NOMO-1 (cell line): ENCODE measurements at regions not wholly inside any gene's neighbourhood (a gene's known extent, or its start where the extent isn't known, plus 50 kb on each side); places are given as distances from the start of the nearest gene placed in this dataset.
"Not testable (repeated sequence)": the region's sequence is repeated elsewhere in the genome, so short reads cannot be mapped to it uniquely, and the experiment has no call there.

ENCODE experiments used
- DNase-seq, 2 experiments: peaks; one replicate each; lab custom pipeline; 2025; ENCODE audit not compliant: unreplicated experiment in 2 of 2; lab: John Stamatoyannopoulos, UW

- not testable (repeated sequence) for DNase-seq
Measured at GRCh38 chr2:111492995-111493719, 372.4 kb downstream of the BCL2L11 start.

GRCh38 chr2:111493720-111494078 is 373.0 kb downstream of the BCL2L11 start:
- DNase-seq = not testable (repeated sequence)

DNA sequence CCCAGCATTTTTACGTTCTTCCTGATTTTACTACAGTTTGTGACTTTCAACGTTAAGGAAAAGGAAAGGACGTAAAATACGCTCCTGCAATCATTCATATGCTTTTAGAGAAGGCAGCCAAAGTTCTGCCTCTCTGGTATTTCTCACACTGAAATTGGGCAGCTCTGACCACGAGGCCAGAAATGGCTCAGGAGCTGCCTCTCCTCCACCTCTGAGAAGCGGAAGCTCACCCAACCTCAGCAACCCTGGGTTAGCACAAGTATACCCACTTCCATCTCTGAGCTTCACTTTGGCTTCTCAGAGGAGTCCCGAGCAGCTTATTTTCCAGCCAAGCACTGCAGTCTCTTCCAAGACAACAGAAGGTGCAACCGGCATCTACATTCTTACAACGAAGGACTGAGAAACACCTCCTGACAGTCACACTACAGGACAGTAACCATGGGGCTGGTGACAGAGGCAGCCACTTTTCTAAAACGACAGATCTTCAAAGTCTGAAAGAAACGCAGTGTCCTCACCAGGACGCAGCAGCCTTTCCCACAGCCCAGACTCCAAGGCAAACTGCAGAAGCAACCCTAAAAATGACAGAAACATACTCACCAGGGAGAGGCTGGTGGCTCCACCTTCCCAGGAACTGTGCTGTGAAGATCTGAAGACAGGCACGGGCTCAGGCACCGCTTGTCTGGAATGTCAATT is 373.7 kb downstream of the BCL2L11 start:
- not testable (repeated sequence) for DNase-seq

DNA sequence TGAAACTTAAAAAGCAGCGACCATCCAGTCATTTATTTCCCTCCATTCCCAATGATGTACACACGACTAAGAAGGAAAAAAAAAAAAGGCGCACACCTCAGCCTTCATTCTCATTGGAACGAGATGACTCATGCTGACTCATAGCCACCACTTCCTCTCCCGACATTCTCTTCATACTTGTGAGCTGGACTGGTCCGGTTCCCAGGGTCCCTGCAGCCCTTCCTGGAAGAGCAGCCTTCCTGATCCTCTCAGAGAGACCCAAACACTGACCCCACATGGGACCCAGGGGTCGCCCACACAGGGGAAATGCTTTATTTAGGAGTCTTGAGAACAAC is 374.2 kb downstream of the BCL2L11 start:
- DNase-seq = not testable (repeated sequence)

- not testable (repeated sequence) for DNase-seq
Measured at GRCh38 chr2:111495636-111496035, 374.9 kb downstream of the BCL2L11 start.

DNA sequence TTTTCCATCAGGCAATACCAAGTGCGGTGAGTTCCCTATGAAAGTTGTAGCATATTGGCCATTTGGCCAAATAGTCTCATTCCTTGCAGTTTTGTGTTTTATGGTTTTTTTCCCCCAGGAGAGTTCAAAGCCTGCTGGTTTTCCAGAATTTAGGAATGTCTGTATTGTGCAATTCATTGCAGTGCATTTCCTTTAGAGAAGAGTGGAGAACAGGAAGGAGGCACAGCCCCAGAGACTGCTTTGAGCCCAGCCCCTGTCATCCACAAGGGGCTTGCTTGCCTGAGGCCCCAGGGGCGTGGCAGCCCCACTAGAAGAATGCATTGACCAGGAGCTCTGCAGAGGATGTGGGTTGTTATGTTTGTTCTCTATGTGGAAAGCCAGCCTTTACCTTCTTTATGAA is 375.5 kb downstream of the BCL2L11 start:
- DNase-seq = not testable (repeated sequence)

DNA sequence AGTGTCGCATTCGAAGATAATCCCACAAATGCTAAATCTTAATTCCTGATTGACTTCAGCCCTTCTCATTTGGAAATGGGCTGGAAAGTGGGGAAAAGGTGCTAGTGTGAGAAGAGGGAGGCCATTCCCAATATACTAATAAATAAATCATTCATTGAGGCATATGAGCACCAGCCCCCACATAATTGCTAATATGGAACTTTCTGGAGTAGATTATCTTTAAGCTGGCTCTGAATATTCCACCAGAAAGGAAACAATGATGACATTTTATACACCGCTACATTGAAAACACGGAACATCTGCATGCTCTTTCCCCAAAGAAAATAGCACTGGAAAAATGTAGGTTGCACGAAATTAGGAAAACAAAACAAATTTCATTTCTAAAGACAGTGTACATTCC is 376.1 kb downstream of the BCL2L11 start:
- DNase-seq = not testable (repeated sequence)

- not testable (repeated sequence) for DNase-seq
Measured at GRCh38 chr2:111497270-111497669, 376.6 kb downstream of the BCL2L11 start.

GRCh38 chr2:111500536-111501062 is 379.9 kb downstream of the BCL2L11 start:
- not testable (repeated sequence) for DNase-seq

DNA sequence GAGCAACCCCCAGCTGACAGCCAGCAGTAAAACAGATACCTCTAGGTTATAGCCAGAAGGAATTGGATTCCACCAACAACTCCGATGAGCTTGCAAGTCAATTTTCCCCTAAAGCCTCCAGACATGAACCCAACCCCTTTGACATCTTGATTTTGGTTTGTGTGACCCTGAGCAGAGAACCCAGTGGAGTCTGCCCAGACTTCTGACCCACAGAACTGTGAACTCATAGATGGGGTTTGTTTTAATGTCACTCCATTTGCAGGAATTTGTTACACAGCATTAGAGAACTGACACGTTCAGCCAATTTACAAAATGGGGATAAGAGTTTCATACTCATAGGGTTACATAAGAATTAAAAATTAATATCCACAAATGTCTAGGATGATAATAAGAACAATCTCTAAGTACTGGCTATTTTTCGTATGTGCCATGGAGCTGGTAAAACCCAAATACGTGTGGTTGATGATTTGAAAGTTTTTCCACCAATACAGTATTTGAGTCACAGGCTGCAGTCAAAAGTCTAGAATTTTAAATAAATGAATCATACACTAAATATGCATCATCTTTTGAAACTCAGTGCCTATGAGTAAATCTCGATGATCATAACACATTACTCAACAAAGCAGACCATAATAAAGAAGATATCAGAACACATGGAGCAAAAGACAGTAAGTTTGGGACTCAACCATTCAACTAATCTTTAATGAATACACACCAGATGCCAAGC is 380.0 kb downstream of the ANAPC1 start:
- DNase-seq = not testable (repeated sequence)

GRCh38 chr2:111504571-111504942 is 379.4 kb downstream of the ANAPC1 start:
- not testable (repeated sequence) for DNase-seq

DNA sequence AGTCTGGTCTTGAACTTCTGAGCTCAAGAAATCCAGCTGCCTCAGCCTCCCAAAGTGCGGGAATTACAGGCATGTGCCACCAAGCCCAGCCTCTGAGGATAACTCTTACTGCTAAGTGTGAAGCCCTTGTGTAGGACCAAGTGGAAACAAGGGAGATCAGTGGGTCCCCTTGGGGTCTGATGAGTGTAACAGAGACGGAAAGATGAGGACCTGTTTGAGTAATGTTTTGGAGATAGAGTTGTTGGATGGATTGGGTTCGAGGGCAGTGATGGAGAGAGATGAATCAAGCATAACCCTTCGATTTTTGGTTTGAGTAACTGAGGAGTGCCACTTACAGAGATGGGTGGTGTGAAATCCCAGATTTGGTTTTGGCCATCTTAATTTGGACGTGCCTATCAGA is 378.7 kb downstream of the ANAPC1 start:
- not testable (repeated sequence) for DNase-seq

DNA sequence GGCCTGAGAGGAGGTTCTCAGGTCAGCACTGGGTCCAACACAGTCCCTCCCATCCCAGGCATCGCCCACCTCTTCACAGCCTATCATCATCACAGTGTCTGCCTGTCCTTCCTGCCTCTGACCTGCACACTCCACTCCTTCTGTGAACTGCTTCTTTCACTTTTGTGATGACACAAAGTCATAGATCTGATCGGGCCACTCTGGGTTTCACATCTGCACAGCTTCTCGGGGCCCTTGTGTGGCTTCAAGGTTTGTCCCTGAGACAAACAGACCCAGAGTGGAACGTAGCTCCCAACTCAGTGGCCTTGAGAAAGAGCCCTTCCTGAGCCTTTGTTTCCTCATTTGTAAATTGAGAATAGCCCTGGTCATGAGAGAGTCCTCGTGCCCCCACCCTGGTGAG is 377.1 kb downstream of the ANAPC1 start:
- not testable (repeated sequence) for DNase-seq

DNA sequence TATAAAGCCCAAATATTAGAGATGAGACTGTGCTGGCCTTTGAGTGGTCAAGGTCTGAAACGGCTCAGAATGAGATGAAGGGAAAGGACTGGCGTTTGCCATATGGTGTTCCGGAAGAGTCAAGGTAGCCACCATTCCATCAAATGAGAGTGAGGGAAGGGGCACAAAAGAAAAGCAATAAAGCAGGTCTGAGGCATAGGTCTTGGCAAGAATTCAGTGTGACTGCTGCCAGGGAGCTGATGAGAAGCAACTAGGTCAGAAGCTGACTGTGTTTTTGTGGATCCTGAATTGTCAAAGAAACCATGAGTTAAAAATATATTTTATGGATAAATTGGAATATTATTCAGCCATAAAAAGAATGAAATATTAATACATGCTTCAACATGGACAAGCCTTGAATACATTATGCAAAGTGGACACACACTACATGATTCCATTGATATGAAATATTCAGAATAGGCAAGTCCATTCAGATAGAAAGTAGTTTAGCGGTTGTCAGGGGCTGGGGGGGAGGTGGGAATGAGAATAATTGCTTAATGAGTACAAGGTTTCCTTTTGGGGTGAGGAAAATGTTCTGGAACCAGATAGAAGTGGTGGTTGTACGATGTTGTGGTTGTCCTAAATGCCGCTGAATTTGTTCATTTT is 374.6 kb downstream of the ANAPC1 start:
- DNase-seq = not testable (repeated sequence)

DNA sequence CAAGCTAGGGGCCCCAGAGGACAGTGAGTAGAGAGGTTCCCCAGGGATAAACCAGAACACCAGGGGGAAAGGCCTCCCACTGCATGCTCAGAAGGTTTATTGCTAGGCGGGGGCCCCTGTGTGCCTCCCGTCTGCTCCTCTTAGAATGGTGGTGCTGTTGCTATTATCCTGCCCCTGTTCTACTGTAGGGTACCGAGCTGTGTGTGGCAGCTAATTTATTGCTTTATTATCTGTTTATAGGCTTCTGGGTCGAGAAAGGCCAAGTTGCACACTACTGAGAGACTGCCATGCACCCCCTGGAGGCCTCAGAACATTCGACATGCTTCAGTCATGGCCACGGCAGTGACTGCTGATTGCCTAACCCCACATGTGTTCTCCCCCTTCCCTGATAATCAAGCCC is 373.6 kb downstream of the ANAPC1 start:
- DNase-seq = not testable (repeated sequence)

GRCh38 chr2:111511062-111511461 is 372.9 kb downstream of the ANAPC1 start:
- DNase-seq = peak in 1 of 2 experiments; percentile 26

GRCh38 chr2:111512378-111512777 is 371.6 kb downstream of the ANAPC1 start:
- DNase-seq = not testable (repeated sequence)

DNA sequence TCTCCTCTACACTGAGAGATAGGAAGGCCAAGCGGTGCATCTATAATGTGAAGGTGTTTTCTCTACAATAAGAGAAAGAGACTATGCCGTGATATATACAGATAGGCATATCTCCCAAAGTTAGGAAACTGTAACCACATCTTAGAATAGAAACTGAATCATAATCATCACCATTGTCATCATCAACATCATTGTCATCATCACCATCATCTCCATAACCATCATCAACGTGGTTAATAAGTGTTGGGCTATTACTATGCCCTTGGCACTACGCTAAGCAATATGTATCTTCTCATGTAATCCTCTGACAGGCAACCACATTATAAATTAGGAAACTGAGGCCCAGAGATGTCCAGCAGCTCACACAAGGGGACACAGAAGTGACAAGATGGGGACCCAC is 369.9 kb downstream of the ANAPC1 start:
- not testable (repeated sequence) for DNase-seq

GRCh38 chr2:111517050-111517720 is 366.8 kb downstream of the ANAPC1 start:
- not testable (repeated sequence) for DNase-seq

GRCh38 chr2:111517721-111518053 is 366.3 kb downstream of the ANAPC1 start:
- DNase-seq = not testable (repeated sequence)
